ENCODE measurements at regions not wholly inside any gene's neighbourhood (a gene's known extent, or its start where the extent isn't known, plus 50 kb on each side); places are given as distances from the start of the nearest gene placed in this dataset.

GRCh38 chr10:47107007-47107747 lies 192.8 kb upstream of the GDF10 start:
- DNase-seq (ENCODE audit: low read depth) = no peak
- H3K4me3 ChIP-seq (ENCODE audit: low read depth, low read length) = no peak overlapping the region
- no peak for TF ChIP-seq CTCF (IDR thresholded peaks at IDR 0.05; ENCODE audit: insufficient read depth, low read depth, low read length)

GRCh38 chr10:47109906-47110305 lies 190.1 kb upstream of the GDF10 start:
- no peak for TF ChIP-seq CTCF (IDR thresholded peaks at IDR 0.05; ENCODE audit: insufficient read depth, low read depth, low read length)
- DNase-seq (ENCODE audit: low read depth) = no peak
- no peak overlapping the region for H3K4me3 ChIP-seq (ENCODE audit: low read depth, low read length)

- DNase-seq (ENCODE audit: low read depth) = no peak
- H3K4me3 ChIP-seq (ENCODE audit: low read depth, low read length) = no peak overlapping the region
- TF ChIP-seq CTCF (IDR thresholded peaks at IDR 0.05; ENCODE audit: insufficient read depth, low read depth, low read length) = no peak
Measured at GRCh38 chr10:47111329-47111862, 188.6 kb upstream of the GDF10 start.

GRCh38 chr10:47112612-47113011 lies 187.4 kb upstream of the GDF10 start:
- TF ChIP-seq CTCF (IDR thresholded peaks at IDR 0.05; ENCODE audit: insufficient read depth, low read depth, low read length) = no peak
- DNase-seq (ENCODE audit: low read depth) = no peak
- no peak overlapping the region for H3K4me3 ChIP-seq (ENCODE audit: low read depth, low read length)

GRCh38 chr10:47113907-47114500 lies 186.0 kb upstream of the GDF10 start:
- DNase-seq (ENCODE audit: low read depth) = no peak
- TF ChIP-seq CTCF (IDR thresholded peaks at IDR 0.05; ENCODE audit: insufficient read depth, low read depth, low read length) = no peak
- no peak overlapping the region for H3K4me3 ChIP-seq (ENCODE audit: low read depth, low read length)

- no peak for DNase-seq (ENCODE audit: low read depth)
- no peak for TF ChIP-seq CTCF (IDR thresholded peaks at IDR 0.05; ENCODE audit: insufficient read depth, low read depth, low read length)
Measured at GRCh38 chr10:47114680-47115186, 185.3 kb upstream of the GDF10 start.

More at GRCh38 chr10:47114680-47115186, 185.3 kb upstream of the GDF10 start:
- H3K4me3 ChIP-seq (ENCODE audit: low read depth, low read length) = no peak overlapping the region

Data from fibroblast of villous mesenchyme (primary cell).